Muscle of leg (tissue), 3 donors: ENCODE measurements at regions not wholly inside any gene's neighbourhood (a gene's known extent, or its start where the extent isn't known, plus 50 kb on each side); places are given as distances from the start of the nearest gene placed in this dataset.

Source experiments
- DNase-seq: peaks from one replicate; pipeline ENCODE4 v3.0.0; 2013
- H3K27ac ChIP-seq: one replicate; pipeline ENCODE4 v1.5.1; 2013; ENCODE audit warnings: mild to moderate bottlenecking, low read length, control low read depth
- H3K27me3 ChIP-seq: one replicate; pipeline ENCODE4 v1.6.1; 2013; ENCODE audit warnings: low read length; ENCODE audit not compliant: control insufficient read depth, insufficient read depth
- H3K36me3 ChIP-seq: one replicate; pipeline ENCODE4 v1.6.1; 2013; ENCODE audit warnings: low read length; ENCODE audit not compliant: control insufficient read depth, insufficient read depth
- H3K4me1 ChIP-seq: one replicate; pipeline ENCODE4 v1.6.1; 2013; ENCODE audit warnings: low read length; ENCODE audit not compliant: control insufficient read depth, insufficient read depth
- H3K4me3 ChIP-seq: one replicate; pipeline ENCODE4 v1.5.1; 2013; ENCODE audit warnings: low read length, control low read depth
- H3K9me3 ChIP-seq: replicated peaks from 2 replicates; pipeline ENCODE4 v1.6.1; 2013; ENCODE audit warnings: low read depth, low read length; ENCODE audit not compliant: control insufficient read depth
- WGBS: methylation state at CpG from one replicate; pipeline ENCODE4 v1.1.5; 2013; ENCODE audit warnings: missing lambda C conversion rate; ENCODE audit not compliant: insufficient coverage; 5-methylcytosine and 5-hydroxymethylcytosine counted together

GRCh38 chr13:106774621-106775020, 206.7 kb upstream of the ARGLU1 start:
- Histone ChIP-seq H3K27ac (no peak overlapping the region), H3K27me3 (no peaks in the 10 kb centered on the region), H3K9me3 (no peaks in the 10 kb centered on the region), H3K4me3 (no peak overlapping the region), H3K36me3 (no peaks in the 10 kb centered on the region), H3K4me1 (peaks cover 10% of the 10 kb centered on the region)
- no peak for DNase-seq
- WGBS = 100% methylated on average over 1 of the region's 1 CpG

GRCh38 chr13:106772006-106772601, 204.2 kb upstream of the ARGLU1 start:
- no peak overlapping the region for H3K27ac ChIP-seq
- H3K27me3 ChIP-seq = no peaks in the 10 kb centered on the region
- H3K4me3 ChIP-seq = no peak overlapping the region
- WGBS = 35% methylated on average over 6 of the region's 6 CpGs
- peaks cover 3% of the 10 kb centered on the region for H3K9me3 ChIP-seq
- DNase-seq = peak; percentile 36
- H3K4me1 ChIP-seq = peaks cover 10% of the 10 kb centered on the region
- no peaks in the 10 kb centered on the region for H3K36me3 ChIP-seq

DNA sequence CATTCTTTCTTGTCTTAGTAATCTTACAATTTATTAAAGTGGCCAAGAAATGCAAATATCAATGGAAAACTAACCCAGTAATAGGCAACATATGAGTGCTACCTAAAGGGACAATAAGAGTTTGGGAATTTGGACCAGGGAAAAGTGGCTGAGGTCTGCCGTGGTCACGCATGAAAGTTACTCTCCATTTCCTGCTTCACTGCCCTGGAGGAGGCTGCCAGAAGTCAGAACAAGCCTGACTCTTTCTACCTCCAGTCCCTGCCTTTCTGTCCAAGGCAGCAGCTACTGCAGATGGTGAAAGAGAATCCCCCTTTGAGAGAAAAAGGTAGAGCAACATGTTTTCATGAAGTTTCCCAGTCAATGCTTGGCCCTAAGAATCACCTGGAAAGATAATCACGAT, 201.1 kb upstream of the ARGLU1 start:
- 20% methylated on average over 1 of the region's 3 CpGs for WGBS
- Histone ChIP-seq H3K27me3 (no peaks in the 10 kb centered on the region), H3K36me3 (no peaks in the 10 kb centered on the region), H3K9me3 (peaks cover 7% of the 10 kb centered on the region), H3K4me1 (peaks cover 10% of the 10 kb centered on the region), H3K4me3 (no peak overlapping the region), H3K27ac (no peak overlapping the region)
- no peak for DNase-seq

GRCh38 chr13:106762708-106763107, 194.8 kb upstream of the ARGLU1 start:
- no peak overlapping the region for H3K27ac ChIP-seq
- WGBS = no CpG with 5 or more reads among the region's 3 CpGs
- no peak overlapping the region for H3K4me3 ChIP-seq

GRCh38 chr13:106756446-106756845, 188.5 kb upstream of the ARGLU1 start:
- H3K27me3 ChIP-seq = no peaks in the 10 kb centered on the region
- no peak overlapping the region for H3K27ac ChIP-seq
- no peak overlapping the region for H3K4me3 ChIP-seq
- WGBS = 33% methylated on average over 5 of the region's 8 CpGs
- peaks cover 9% of the 10 kb centered on the region for H3K4me1 ChIP-seq
- DNase-seq = peak; percentile 54
- no peaks in the 10 kb centered on the region for H3K36me3 ChIP-seq
- no peaks in the 10 kb centered on the region for H3K9me3 ChIP-seq

More at GRCh38 chr13:106762708-106763107, 194.8 kb upstream of the ARGLU1 start:
- no peak for DNase-seq
- H3K36me3 ChIP-seq = no peaks in the 10 kb centered on the region
- H3K4me1 ChIP-seq = peaks cover 4% of the 10 kb centered on the region
- H3K27me3 ChIP-seq = no peaks in the 10 kb centered on the region
- H3K9me3 ChIP-seq = peaks cover 7% of the 10 kb centered on the region

DNA sequence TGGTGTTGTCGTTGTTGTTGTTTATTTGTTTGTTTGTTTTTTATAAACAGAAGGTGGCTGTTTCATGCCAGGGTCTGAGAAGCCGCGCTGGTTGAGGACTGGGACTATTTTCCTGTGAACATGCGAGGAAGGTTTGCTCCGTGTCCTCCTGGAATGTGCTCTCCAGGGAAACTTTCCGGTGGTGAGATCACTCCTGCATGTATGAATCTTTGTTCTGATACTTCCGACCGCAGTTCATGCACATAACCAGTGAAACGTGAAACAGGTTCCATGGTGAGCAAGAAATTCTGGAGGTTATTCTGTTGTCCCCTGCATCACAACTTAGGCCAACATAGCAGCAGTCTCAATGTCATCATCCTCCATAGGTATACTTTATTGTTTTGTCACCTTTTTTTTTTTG, 187.6 kb upstream of the ARGLU1 start:
- DNase-seq = peak; percentile 24
- H3K36me3 ChIP-seq = no peaks in the 10 kb centered on the region
- peaks cover 9% of the 10 kb centered on the region for H3K4me1 ChIP-seq
- no peaks in the 10 kb centered on the region for H3K9me3 ChIP-seq
- H3K27ac ChIP-seq = peak overlapping the region; percentile 33
- no peak overlapping the region for H3K4me3 ChIP-seq
- WGBS = 48% methylated on average over 7 of the region's 9 CpGs
- no peaks in the 10 kb centered on the region for H3K27me3 ChIP-seq

GRCh38 chr13:106753251-106753650, 185.3 kb upstream of the ARGLU1 start:
- Histone ChIP-seq H3K27ac (peak overlapping the region; percentile 4), H3K27me3 (no peaks in the 10 kb centered on the region), H3K4me3 (no peak overlapping the region), H3K36me3 (no peaks in the 10 kb centered on the region), H3K9me3 (no peaks in the 10 kb centered on the region), H3K4me1 (peaks cover 9% of the 10 kb centered on the region)
- 63% methylated on average over 1 of the region's 6 CpGs for WGBS
- DNase-seq = no peak

DNA sequence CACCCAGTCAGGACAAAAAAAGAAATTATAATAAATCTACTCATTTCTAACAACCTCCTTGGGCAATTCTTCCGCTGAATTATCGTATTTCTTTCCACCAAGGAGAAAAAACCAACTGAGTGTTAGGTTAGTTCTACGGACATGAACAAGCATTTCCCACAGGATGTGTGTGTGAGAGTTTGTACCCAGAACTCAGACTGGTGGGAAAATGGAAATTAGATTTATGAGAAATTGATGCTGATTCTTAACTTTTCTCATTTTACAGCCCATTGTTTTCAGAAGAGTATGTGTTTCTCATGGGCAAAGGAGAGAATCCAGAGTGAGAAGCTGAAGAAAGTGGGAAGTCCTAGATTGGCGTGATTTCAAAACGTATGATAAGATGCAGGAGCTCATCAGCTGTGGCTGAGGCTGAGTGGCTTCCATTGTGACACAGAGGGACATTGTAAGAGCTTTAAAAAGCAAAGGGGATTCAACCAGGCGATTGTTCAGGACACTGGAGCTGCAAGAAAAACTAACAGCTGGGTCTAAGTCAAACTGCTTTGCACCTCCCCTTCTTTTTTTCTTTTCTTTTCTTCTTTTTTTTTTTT, 184.7 kb upstream of the ARGLU1 start:
- peaks cover 5% of the 10 kb centered on the region for H3K4me1 ChIP-seq
- no peaks in the 10 kb centered on the region for H3K36me3 ChIP-seq
- H3K9me3 ChIP-seq = no peaks in the 10 kb centered on the region
- H3K27me3 ChIP-seq = no peaks in the 10 kb centered on the region
- H3K4me3 ChIP-seq = no peak overlapping the region
- 39% methylated on average over 2 of the region's 6 CpGs for WGBS
- peak overlapping the region; percentile 76 for H3K27ac ChIP-seq
- DNase-seq = peak; percentile 7

- no CpG with 5 or more reads among the region's 2 CpGs for WGBS
- no peaks in the 10 kb centered on the region for H3K36me3 ChIP-seq
Measured at GRCh38 chr13:106748785-106749184, 180.8 kb upstream of the ARGLU1 start.

DNA sequence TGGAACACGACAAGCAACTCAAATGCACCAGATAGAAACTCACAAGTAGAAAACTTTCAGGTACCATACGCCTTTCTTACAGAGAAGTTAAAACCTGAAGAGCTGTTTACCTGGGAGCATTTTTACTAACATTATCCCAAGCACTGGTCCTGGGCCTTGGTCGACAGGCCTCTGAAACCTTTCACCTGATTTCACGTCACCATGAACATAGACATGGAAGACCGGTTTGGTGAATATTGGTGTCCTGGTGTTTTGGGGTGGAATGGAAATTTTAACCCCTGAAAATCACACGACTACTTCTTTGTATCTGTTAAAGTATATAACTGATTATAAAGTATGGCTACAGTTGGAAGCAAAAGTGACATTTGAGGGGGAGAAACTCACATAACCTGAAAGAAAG, 176.6 kb upstream of the ARGLU1 start:
- Histone ChIP-seq H3K4me1 (no peaks in the 10 kb centered on the region), H3K27me3 (no peaks in the 10 kb centered on the region), H3K4me3 (no peak overlapping the region), H3K36me3 (no peaks in the 10 kb centered on the region), H3K27ac (no peak overlapping the region), H3K9me3 (no peaks in the 10 kb centered on the region)
- DNase-seq = no peak
- WGBS = 93% methylated on average over 2 of the region's 6 CpGs

More at GRCh38 chr13:106748785-106749184, 180.8 kb upstream of the ARGLU1 start:
- Histone ChIP-seq H3K4me3 (no peak overlapping the region), H3K9me3 (no peaks in the 10 kb centered on the region), H3K4me1 (peaks cover 2% of the 10 kb centered on the region), H3K27ac (no peak overlapping the region), H3K27me3 (no peaks in the 10 kb centered on the region)
- DNase-seq = no peak
